Stimulated activated CD4-positive, alpha-beta T cell treated with anti-CD3 and anti-CD28 coated beads, Interleukin-15, amount 100 ng/mL, for 1 hour (primary cell): ENCODE measurements at regions not wholly inside any gene's neighbourhood (a gene's known extent, or its start where the extent isn't known, plus 50 kb on each side); places are given as distances from the start of the nearest gene placed in this dataset.

ENCODE experiments used
- DNase-seq, 2 donors: peaks; one replicate each; pipeline ENCODE4 v3.0.0-alpha.2; 2020; ENCODE audit warnings: low read depth in 1 of 2, low spot score in 1 of 2

GRCh38 chr6:138692058-138692977 lies 81.3 kb upstream of the CCDC28A start:
- DNase-seq, result peak; percentile 13 to 42

- DNase-seq, result no peak
These were observed 80.3 kb upstream of the CCDC28A start for GRCh38 chr6:138692978-138693909.

- DNase-seq, result no peak
These were observed 78.4 kb upstream of the CCDC28A start for GRCh38 chr6:138695193-138695592.

GRCh38 chr6:138714493-138714892 lies 59.1 kb upstream of the CCDC28A start:
- no peak for DNase-seq

GRCh38 chr6:138716013-138716412 lies 57.6 kb upstream of the CCDC28A start:
- DNase-seq, result no peak

GRCh38 chr6:138716971-138717665 lies 56.5 kb upstream of the CCDC28A start:
- no peak for DNase-seq

- no peak for DNase-seq
These were observed 54.4 kb upstream of the CCDC28A start for GRCh38 chr6:138719011-138719635.

GRCh38 chr6:138719744-138720143 lies 53.8 kb upstream of the CCDC28A start:
- DNase-seq, result no peak

GRCh38 chr6:138722425-138723371 lies 50.9 kb upstream of the CCDC28A start:
- no peak for DNase-seq
